ENCODE measurements at regions not wholly inside any gene's neighbourhood (a gene's known extent, or its start where the extent isn't known, plus 50 kb on each side); places are given as distances from the start of the nearest gene placed in this dataset.

- Histone ChIP-seq H3K4me3 (no peak overlapping the region), H3K27ac (no peak overlapping the region)
- DNase-seq (ENCODE audit: low spot score), result no peak
- TF ChIP-seq, protein P1, sequence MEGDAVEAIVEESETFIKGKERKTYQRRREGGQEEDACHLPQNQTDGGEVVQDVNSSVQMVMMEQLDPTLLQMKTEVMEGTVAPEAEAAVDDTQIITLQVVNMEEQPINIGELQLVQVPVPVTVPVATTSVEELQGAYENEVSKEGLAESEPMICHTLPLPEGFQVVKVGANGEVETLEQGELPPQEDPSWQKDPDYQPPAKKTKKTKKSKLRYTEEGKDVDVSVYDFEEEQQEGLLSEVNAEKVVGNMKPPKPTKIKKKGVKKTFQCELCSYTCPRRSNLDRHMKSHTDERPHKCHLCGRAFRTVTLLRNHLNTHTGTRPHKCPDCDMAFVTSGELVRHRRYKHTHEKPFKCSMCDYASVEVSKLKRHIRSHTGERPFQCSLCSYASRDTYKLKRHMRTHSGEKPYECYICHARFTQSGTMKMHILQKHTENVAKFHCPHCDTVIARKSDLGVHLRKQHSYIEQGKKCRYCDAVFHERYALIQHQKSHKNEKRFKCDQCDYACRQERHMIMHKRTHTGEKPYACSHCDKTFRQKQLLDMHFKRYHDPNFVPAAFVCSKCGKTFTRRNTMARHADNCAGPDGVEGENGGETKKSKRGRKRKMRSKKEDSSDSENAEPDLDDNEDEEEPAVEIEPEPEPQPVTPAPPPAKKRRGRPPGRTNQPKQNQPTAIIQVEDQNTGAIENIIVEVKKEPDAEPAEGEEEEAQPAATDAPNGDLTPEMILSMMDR (IDR thresholded peaks at IDR 0.05), result no peak
These were observed 58.1 kb upstream of the BARX2 start for GRCh38 chr11:129317571-129317970.

- no peak for DNase-seq (ENCODE audit: low spot score)
- TF ChIP-seq, protein P1 (IDR thresholded peaks at IDR 0.05), result no peak
- H3K4me3 ChIP-seq, result no peak overlapping the region
- no peak overlapping the region for H3K27ac ChIP-seq
These were observed 58.9 kb upstream of the BARX2 start for GRCh38 chr11:129316781-129317180.

DNA sequence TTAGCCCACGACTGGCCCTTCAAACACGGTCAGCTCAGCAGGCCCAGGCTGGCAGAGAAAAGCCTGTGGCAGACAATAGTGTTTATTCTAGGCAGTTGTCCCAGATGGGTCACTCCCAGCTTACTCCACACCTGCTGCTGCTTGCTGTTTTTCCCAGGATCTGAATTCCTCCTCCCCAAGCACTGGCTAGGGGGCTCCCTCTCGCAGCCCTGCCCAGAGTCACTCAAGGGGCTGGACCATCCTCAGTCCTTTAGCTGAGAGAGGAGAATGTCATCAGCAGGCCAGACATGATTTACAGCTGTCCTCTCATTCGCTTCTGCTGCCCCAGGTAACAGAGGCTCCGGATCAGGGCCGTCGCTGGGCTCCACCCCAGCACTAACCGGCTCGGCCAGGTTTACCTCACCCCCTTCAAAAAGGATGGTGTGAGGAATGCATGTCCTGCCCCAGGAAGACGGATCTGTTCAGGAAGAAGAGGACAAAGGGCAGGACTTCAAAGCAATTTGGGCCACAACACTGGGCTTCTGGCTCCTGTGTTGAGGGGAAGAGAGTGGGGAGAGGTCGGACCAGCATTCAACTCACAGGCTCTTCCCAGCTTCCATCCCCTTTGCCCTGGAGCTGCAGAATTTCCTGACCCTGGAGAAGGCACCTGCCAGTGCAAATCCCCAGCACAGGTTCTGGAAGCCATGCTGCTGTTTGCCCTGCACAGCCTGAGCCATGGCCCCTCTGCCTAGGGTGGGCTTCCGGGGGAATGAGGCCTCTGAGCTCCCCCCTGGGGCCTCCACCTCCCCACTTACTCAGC is 59.7 kb upstream of the BARX2 start:
- no peak overlapping the region for H3K27ac ChIP-seq

GRCh38 chr11:129314371-129314770 is 61.3 kb upstream of the BARX2 start:
- TF ChIP-seq, protein P1 (IDR thresholded peaks at IDR 0.05), result no peak
- DNase-seq (ENCODE audit: low spot score), result no peak
- H3K4me3 ChIP-seq, result no peak overlapping the region
- no peak overlapping the region for H3K27ac ChIP-seq

More for the DNA sequence above, 59.7 kb upstream of the BARX2 start:
- DNase-seq (ENCODE audit: low spot score), result no peak
- H3K4me3 ChIP-seq, result no peak overlapping the region
- TF ChIP-seq, protein P1 (IDR thresholded peaks at IDR 0.05), result no peak

GRCh38 chr11:129313541-129314297 is 61.9 kb upstream of the BARX2 start:
- no peak for DNase-seq (ENCODE audit: low spot score)
- no peak overlapping the region for H3K27ac ChIP-seq
- TF ChIP-seq, protein P1 (IDR thresholded peaks at IDR 0.05), result no peak
- peak overlapping the region; percentile 61 for H3K4me3 ChIP-seq

DNA sequence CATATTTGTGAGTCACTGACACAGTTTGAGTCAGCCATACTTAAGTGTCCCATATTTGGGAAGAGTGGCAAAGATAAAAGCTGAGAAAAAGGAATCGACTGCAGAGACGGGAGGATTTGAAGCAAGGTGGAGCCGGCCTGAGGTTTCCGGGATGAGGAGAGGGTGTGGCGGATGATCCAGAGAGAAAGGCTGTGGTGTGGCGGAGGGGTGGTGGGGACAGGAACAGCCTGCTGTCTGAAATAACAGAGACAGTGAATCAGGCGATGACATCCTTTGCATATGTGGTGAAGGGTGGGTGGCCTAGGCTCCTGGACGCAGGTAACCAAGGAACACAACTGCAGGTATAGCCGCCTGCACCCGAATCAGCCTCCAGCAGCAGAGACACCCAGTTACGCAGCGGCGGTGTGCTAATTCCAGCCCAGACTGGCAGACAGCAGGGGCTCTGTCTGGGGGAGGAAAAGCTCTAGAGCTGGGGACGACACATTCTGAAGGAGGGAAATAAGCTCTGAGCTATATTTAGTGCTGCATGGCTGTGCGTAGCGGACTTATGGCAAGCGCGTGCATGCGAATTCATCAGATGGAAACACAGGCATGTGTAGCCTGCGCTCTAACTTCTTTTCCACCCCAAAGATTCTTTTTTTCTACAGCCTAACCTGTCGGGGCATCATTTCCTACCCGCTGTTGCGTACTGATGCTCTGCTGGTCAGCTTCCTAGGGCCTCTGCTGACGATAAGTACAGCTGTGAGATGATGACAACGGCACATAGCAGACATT is 62.7 kb upstream of the BARX2 start:
- peak overlapping the region; percentile 61 for H3K4me3 ChIP-seq
- no peak for DNase-seq (ENCODE audit: low spot score)
- H3K27ac ChIP-seq, result no peak overlapping the region
- TF ChIP-seq, protein P1 (IDR thresholded peaks at IDR 0.05), result no peak

Data from coronary artery (tissue), 2 donors.